Effector memory CD8-positive, alpha-beta T cell (primary cell): ENCODE measurements at regions not wholly inside any gene's neighbourhood (a gene's known extent, or its start where the extent isn't known, plus 50 kb on each side); places are given as distances from the start of the nearest gene placed in this dataset.
"Not testable (repeated sequence)": the region's sequence is repeated elsewhere in the genome, so short reads cannot be mapped to it uniquely, and the experiment has no call there.

Source experiments
- ATAC-seq: fragments of 150-1000 bp; cut with Tn5 transposase; replicated peaks from 2 replicates; pipeline ENCODE4 v1.10.0; 2021; ENCODE audit warnings: mild to moderate bottlenecking, moderate library complexity
- DNase-seq, 3 experiments: peaks; one replicate each; pipeline ENCODE4 v3.0.0; 2021
- H3K27ac Mint-ChIP-seq, 2 donors: one replicate each; pipeline ENCODE4 v1.8.0; 2022; ENCODE audit warnings: mild to moderate bottlenecking in 2 of 2, mixed read lengths in 2 of 2, moderate library complexity in 2 of 2
- H3K27me3 Mint-ChIP-seq, 2 donors: one replicate each; pipeline ENCODE4 v1.8.0; 2022; ENCODE audit warnings: mixed read lengths in 2 of 2
- H3K36me3 Mint-ChIP-seq: one replicate; pipeline ENCODE4 v1.8.0; 2022; ENCODE audit warnings: mild to moderate bottlenecking, moderate library complexity, mixed read lengths; ENCODE audit not compliant: insufficient read depth
- H3K4me1 Mint-ChIP-seq, 2 donors: one replicate each; pipeline ENCODE4 v1.8.0; 2022; ENCODE audit warnings: low read depth in 2 of 2, mixed read lengths in 2 of 2
- H3K4me3 Mint-ChIP-seq, 2 donors: one replicate each; pipeline ENCODE4 v1.8.0; 2022; ENCODE audit warnings: mild to moderate bottlenecking in 2 of 2, mixed read lengths in 2 of 2, moderate library complexity in 2 of 2
- H3K9me3 Mint-ChIP-seq, 2 donors: one replicate each; pipeline ENCODE4 v1.8.0; 2022; ENCODE audit warnings: mixed read lengths in 2 of 2

GRCh38 chr4:116724249-116724648, 361.1 kb downstream of the TRAM1L1 start:
- no peak overlapping the region for H3K27ac Mint-ChIP-seq
- no peaks in the 10 kb centered on the region for H3K4me1 Mint-ChIP-seq
- H3K27me3 Mint-ChIP-seq: no peaks in the 10 kb centered on the region
- DNase-seq (no peak), ATAC-seq (no peak)
- H3K9me3 Mint-ChIP-seq: peaks cover 0 to 6% of the 10 kb centered on the region in 2 donors
- H3K4me3 Mint-ChIP-seq: no peak overlapping the region
- H3K36me3 Mint-ChIP-seq: no peaks in the 10 kb centered on the region

DNA sequence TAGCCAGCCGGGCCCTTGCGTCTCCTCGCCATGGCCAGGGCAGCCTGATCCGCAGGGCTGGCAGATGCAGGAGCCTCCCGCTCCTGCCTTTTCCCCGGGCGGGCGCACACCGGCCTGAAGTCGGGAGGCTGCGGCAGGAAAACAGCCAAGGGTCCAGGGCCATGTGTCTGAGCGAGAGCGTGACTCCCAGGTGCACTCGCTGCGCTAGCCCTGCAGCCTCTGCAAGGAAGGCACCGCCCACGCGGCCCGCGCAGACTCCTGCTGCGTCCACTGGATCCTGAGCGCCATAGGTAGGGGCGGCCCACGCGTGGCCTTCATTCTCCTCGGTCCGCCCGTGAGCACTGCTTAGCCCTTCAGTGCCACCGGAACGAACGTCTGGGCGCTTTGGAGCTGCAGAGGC, 379.9 kb downstream of the TRAM1L1 start:
- DNase-seq: no peak
- no peak overlapping the region for H3K27ac Mint-ChIP-seq

DNA sequence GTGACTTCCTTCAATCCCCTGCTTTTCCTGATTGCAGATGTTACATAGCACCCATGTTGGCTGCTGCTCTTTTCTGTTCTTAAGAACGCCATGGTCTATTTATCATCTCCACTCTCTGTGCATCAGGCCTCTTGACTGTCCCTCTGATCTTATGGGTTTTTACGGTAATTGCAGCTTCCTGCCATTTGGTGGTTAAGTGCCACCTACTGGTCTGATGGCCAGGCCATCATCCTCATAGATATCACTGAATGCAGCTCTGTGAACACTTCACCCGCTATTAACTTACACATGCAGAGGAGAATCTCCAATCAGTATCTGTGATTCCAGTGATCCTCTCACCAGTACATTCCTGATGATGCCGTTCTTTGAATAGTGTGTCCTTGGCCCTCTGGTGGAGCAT, 382.4 kb downstream of the TRAM1L1 start:
- no peak for ATAC-seq
- no peak overlapping the region for H3K27ac Mint-ChIP-seq
- no peak for DNase-seq
- no peaks in the 10 kb centered on the region for H3K4me1 Mint-ChIP-seq
- no peaks in the 10 kb centered on the region for H3K27me3 Mint-ChIP-seq
- H3K4me3 Mint-ChIP-seq: no peak overlapping the region
- no peaks in the 10 kb centered on the region for H3K36me3 Mint-ChIP-seq
- peaks cover 7 to 18% of the 10 kb centered on the region in 2 donors for H3K9me3 Mint-ChIP-seq

More for the DNA sequence above, 379.9 kb downstream of the TRAM1L1 start:
- ATAC-seq: no peak
- Mint-ChIP-seq H3K27me3 (no peaks in the 10 kb centered on the region), H3K4me1 (no peaks in the 10 kb centered on the region), H3K4me3 (no peak overlapping the region), H3K36me3 (no peaks in the 10 kb centered on the region), H3K9me3 (peaks cover 7 to 27% of the 10 kb centered on the region in 2 donors)

DNA sequence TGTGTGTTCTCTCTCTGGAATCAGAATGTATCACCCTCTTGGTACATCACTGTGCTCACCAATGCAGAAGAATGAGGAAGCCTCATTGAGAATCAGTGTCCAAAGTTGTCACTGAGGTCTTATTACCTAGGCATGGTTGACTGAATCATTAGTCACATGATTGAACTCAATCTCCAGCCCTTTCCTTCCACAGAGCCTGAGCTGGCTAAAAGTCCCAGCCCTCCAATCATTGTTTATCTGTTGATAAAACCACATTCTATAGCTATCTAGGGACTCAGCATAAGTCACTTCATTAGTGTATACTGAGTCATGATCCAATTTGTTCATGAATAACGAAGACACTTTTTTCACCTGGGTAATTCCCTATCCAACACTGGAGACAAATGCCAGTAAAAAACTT, 396.8 kb downstream of the TRAM1L1 start:
- Mint-ChIP-seq H3K27ac (no peak overlapping the region), H3K4me1 (no peaks in the 10 kb centered on the region), H3K36me3 (no peaks in the 10 kb centered on the region), H3K9me3 (no peaks in the 10 kb centered on the region), H3K4me3 (no peak overlapping the region), H3K27me3 (no peaks in the 10 kb centered on the region)
- DNase-seq: no peak
- no peak for ATAC-seq

- DNase-seq (no peak), ATAC-seq (no peak)
- H3K27ac Mint-ChIP-seq: no peak overlapping the region
- peaks cover 5 to 8% of the 10 kb centered on the region in 2 donors for H3K9me3 Mint-ChIP-seq
- H3K27me3 Mint-ChIP-seq: no peaks in the 10 kb centered on the region
- no peak overlapping the region for H3K4me3 Mint-ChIP-seq
- H3K36me3 Mint-ChIP-seq: no peaks in the 10 kb centered on the region
- H3K4me1 Mint-ChIP-seq: no peaks in the 10 kb centered on the region
Measured at GRCh38 chr4:116668190-116668589, 417.2 kb downstream of the TRAM1L1 start.

DNA sequence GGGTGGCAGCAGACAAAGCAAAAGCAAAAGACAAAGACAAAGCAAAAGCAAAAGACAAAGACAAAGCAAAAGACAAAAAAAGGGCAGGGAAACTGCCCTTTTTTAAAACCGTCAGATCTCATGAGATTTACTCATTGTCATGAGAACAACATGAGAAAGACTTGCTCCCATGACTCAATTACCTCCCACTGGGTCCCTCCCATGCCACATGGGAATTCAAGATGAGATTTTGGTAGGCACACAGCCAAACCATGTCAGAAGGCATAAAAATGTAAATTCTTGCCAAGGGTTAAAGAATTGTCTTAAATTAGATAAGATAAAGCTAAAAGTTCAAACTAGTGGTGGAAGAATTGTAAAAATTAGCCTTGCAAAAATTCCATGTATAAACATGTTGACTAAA, 419.7 kb downstream of the TRAM1L1 start:
- ATAC-seq (no peak), DNase-seq (no peak)
- no peaks in the 10 kb centered on the region for H3K4me1 Mint-ChIP-seq
- H3K27ac Mint-ChIP-seq: no peak overlapping the region
- no peaks in the 10 kb centered on the region for H3K36me3 Mint-ChIP-seq
- no peaks in the 10 kb centered on the region for H3K27me3 Mint-ChIP-seq
- peaks cover 10 to 12% of the 10 kb centered on the region in 2 donors for H3K9me3 Mint-ChIP-seq
- H3K4me3 Mint-ChIP-seq: no peak overlapping the region

- Mint-ChIP-seq H3K36me3 (no peaks in the 10 kb centered on the region), H3K4me3 (no peak overlapping the region), H3K4me1 (no peaks in the 10 kb centered on the region), H3K9me3 (peaks cover 9 to 11% of the 10 kb centered on the region in 2 donors), H3K27ac (no peak overlapping the region), H3K27me3 (no peaks in the 10 kb centered on the region)
- DNase-seq: no peak
- no peak for ATAC-seq
Measured at GRCh38 chr4:116664198-116664597, 421.2 kb downstream of the TRAM1L1 start.

GRCh38 chr4:116639070-116639577, 446.3 kb downstream of the TRAM1L1 start:
- ATAC-seq: no peak
- no peak overlapping the region for H3K4me3 Mint-ChIP-seq
- H3K36me3 Mint-ChIP-seq: no peaks in the 10 kb centered on the region

DNA sequence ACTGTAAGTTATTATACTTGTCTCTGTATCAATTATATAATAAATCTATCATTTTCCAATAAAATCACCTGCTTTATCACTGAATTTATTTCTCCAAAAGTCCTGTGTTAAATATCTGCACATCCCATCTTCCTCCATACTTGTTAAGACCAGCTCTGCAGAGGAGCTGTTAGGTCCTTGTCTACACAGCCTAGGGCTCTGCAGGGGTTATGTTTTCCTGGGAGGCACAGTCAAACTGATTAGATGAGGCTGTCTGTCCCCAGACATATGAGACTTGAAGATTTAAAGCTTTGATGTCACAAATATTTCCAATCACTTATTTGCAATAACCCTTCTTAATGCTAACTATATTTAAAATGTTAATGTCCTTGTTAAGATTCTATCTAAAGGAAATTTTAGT, 446.8 kb downstream of the TRAM1L1 start:
- DNase-seq: no peak
- Mint-ChIP-seq H3K4me3 (no peak overlapping the region), H3K36me3 (no peaks in the 10 kb centered on the region), H3K9me3 (peaks cover 0 to 4% of the 10 kb centered on the region in 2 donors), H3K4me1 (no peaks in the 10 kb centered on the region), H3K27ac (no peak overlapping the region), H3K27me3 (no peaks in the 10 kb centered on the region)
- no peak for ATAC-seq

More at GRCh38 chr4:116639070-116639577, 446.3 kb downstream of the TRAM1L1 start:
- Mint-ChIP-seq H3K27me3 (no peaks in the 10 kb centered on the region), H3K27ac (no peak overlapping the region), H3K9me3 (peaks cover 0 to 4% of the 10 kb centered on the region in 2 donors), H3K4me1 (no peaks in the 10 kb centered on the region)
- no peak for DNase-seq

DNA sequence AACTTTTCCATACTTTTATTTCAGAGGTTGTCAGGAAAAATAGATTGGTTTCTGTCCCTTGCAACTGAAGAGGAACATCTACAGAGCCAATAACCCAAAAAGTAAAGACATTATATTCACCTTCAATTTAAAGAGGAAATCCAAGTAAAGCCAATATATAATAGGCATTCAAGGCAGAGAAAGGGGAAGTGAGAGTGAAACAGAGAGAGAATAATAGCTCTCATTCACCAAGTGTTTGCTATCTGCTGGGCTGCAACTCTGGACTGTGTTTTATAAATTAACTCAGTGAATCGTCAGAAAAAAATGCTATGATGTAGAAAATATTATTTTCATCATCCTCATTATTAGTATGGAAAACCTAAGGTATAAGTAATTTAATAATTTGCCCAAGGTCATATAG, 448.5 kb downstream of the TRAM1L1 start:
- ATAC-seq: no peak
- no peaks in the 10 kb centered on the region for H3K36me3 Mint-ChIP-seq
- no peak overlapping the region for H3K27ac Mint-ChIP-seq
- H3K4me3 Mint-ChIP-seq: no peak overlapping the region
- no peaks in the 10 kb centered on the region for H3K27me3 Mint-ChIP-seq
- peaks cover 0 to 8% of the 10 kb centered on the region in 2 donors for H3K9me3 Mint-ChIP-seq
- DNase-seq: no peak
- no peaks in the 10 kb centered on the region for H3K4me1 Mint-ChIP-seq

DNA sequence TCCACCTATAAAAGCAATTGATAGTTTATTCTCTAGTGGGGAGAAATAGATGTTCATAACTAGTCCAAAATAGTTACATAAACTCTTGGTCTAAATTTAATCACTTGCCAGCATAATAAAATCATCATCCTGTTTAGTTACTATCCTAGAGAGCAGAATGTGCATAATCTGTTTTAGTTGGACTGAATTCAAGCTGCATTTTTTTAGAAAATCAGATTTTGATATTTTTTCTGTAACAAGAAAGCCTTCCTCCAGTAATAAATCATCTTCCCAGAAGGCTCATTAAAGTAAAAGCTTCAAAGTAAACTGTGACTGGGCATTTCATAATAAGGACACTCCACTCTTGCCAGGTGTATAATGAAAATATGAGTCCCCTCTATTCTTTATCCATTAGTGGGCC, 453.1 kb downstream of the TRAM1L1 start:
- Mint-ChIP-seq H3K36me3 (no peaks in the 10 kb centered on the region), H3K4me1 (no peaks in the 10 kb centered on the region), H3K27me3 (no peaks in the 10 kb centered on the region), H3K9me3 (peaks cover 0 to 4% of the 10 kb centered on the region in 2 donors), H3K27ac (no peak overlapping the region), H3K4me3 (no peak overlapping the region)
- ATAC-seq: no peak
- DNase-seq: no peak

- Mint-ChIP-seq H3K27me3 (no peaks in the 10 kb centered on the region), H3K4me3 (no peak overlapping the region), H3K27ac (no peak overlapping the region), H3K9me3 (peaks cover 0 to 4% of the 10 kb centered on the region in 2 donors), H3K4me1 (no peaks in the 10 kb centered on the region), H3K36me3 (no peaks in the 10 kb centered on the region)
- ATAC-seq: no peak
- no peak for DNase-seq
Measured at GRCh38 chr4:116628598-116628997, 456.8 kb downstream of the TRAM1L1 start.

DNA sequence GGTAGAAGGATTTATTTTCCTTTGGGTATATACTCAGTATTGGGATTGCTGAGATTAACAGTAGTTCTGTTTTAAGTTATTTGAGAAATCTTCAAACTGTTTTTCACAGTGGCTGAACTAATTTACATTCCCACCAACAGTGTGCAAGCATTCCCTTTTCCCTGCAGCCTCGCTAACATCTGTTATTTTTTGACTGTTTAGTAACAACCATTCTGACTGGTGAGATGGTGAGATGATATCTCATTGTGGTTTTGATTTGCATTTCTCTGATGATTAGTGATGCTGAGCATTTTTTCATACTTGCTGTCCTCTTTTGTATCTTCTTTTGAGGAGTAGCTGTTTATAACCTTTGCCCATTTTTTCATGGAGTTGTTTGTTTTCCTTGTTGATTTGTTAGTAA, 457.8 kb downstream of the TRAM1L1 start:
- Mint-ChIP-seq H3K4me3 (no peak overlapping the region), H3K27me3 (no peaks in the 10 kb centered on the region), H3K36me3 (no peaks in the 10 kb centered on the region), H3K4me1 (no peaks in the 10 kb centered on the region), H3K27ac (no peak overlapping the region), H3K9me3 (peaks cover 0 to under 1% of the 10 kb centered on the region in 2 donors)
- DNase-seq: no peak
- ATAC-seq: no peak

DNA sequence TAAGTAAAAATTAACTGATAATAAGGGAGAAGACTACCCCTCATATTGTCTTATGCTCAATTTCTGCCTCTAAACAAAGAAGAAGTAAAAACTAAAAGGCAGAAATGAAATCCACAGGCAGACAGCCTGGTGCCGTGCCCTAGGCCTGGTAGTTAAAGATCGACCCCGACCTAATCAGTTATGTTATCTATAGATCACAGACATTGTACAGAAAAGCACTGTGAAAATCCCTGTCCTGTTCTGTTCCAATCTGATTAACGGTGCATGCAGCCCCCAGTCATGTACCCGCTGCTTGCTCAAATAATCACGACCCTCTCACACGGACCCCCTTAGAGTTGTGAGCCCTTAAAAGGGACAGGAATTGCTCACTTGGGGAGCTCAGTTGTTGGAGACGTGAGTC, 465.9 kb downstream of the TRAM1L1 start:
- not testable (repeated sequence) for H3K36me3 Mint-ChIP-seq, DNase-seq, H3K4me3 Mint-ChIP-seq, ATAC-seq, H3K4me1 Mint-ChIP-seq, H3K27me3 Mint-ChIP-seq, H3K27ac Mint-ChIP-seq, H3K9me3 Mint-ChIP-seq

DNA sequence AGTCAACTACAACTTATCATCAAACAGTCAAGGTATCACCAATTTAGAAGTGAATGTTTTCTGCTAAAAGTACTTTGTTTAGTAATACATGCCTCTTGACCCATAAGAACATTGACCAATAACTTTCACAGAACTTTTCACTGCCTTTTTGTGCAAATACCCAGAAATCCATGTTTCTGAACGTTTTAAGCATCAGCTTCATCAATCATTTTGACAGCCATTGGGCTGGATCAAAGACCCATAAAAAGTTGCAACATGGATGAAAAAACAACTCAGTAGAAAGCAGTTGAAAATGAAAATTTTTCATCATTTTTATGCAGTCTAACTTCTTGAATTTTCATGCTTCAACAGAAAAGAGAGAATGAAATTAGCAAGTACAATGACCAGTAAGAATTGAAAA, 466.7 kb downstream of the TRAM1L1 start:
- ATAC-seq (no peak), DNase-seq (no peak)
- no peak overlapping the region for H3K27ac Mint-ChIP-seq
- no peaks in the 10 kb centered on the region for H3K4me1 Mint-ChIP-seq
- H3K4me3 Mint-ChIP-seq: no peak overlapping the region
- H3K36me3 Mint-ChIP-seq: no peaks in the 10 kb centered on the region
- no peaks in the 10 kb centered on the region for H3K27me3 Mint-ChIP-seq
- H3K9me3 Mint-ChIP-seq: peaks cover 0 to 5% of the 10 kb centered on the region in 2 donors
